ENCODE measurements at regions not wholly inside any gene's neighbourhood (a gene's known extent, or its start where the extent isn't known, plus 50 kb on each side); places are given as distances from the start of the nearest gene placed in this dataset.

DNA sequence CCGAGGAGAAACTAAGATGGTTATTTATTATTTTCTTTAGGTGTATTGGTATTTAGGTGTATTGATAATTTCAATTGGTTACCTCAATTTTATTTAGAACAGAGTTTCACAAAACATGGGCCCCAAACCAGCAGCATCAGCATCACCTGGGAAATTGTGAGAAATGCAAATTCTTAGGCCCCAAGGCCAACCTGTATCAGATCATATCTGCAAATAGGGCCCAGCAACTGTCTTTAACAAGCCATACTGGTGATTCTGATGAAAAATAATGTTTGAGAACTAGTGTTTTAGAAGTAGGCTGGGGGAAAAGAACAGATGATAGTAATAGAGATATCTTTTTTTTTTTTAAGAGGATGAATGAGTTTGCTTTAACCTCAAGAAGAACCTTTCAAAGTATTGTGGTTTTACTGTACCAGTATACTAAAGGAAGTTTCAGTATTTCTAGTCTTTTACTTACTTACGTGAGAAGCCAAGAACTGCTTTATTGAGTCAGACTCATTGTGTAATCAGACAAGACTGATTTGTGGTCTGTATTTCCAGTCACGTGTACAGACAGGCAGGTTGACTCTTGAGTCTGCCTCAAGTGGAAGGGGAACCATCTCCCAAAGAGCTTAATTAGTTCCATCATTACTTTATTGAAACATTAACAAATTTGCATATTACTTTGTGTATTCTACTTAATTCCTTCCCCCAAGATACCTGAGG is 60.4 kb upstream of the GAREM1 start:
- Histone ChIP-seq H3K4me3 (no peak overlapping the region), H3K36me3 (replicated peaks in 1 of 2) (no peaks in the 10 kb centered on the region), H3K27ac (no peak overlapping the region), H3K9me3 (replicated peaks in 1 of 3) (no peaks in the 10 kb centered on the region), H3K27me3 (no peaks in the 10 kb centered on the region), H3K4me1 (replicated peaks in 1 of 2) (no peaks in the 10 kb centered on the region)
- intact Hi-C loops (cut with DNase I) = no loop called here
- peak in 1 of 7 donors; percentile 14 for DNase-seq
- no peak for TF ChIP-seq POLR2A (IDR thresholded peaks at IDR 0.05)
- TF ChIP-seq, protein P1, sequence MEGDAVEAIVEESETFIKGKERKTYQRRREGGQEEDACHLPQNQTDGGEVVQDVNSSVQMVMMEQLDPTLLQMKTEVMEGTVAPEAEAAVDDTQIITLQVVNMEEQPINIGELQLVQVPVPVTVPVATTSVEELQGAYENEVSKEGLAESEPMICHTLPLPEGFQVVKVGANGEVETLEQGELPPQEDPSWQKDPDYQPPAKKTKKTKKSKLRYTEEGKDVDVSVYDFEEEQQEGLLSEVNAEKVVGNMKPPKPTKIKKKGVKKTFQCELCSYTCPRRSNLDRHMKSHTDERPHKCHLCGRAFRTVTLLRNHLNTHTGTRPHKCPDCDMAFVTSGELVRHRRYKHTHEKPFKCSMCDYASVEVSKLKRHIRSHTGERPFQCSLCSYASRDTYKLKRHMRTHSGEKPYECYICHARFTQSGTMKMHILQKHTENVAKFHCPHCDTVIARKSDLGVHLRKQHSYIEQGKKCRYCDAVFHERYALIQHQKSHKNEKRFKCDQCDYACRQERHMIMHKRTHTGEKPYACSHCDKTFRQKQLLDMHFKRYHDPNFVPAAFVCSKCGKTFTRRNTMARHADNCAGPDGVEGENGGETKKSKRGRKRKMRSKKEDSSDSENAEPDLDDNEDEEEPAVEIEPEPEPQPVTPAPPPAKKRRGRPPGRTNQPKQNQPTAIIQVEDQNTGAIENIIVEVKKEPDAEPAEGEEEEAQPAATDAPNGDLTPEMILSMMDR (IDR thresholded peaks at IDR 0.05) = no peak
- WGBS, 4 donors = 35 to 45% (median 38%) methylated on average over 3 of the region's 3 CpGs

DNA sequence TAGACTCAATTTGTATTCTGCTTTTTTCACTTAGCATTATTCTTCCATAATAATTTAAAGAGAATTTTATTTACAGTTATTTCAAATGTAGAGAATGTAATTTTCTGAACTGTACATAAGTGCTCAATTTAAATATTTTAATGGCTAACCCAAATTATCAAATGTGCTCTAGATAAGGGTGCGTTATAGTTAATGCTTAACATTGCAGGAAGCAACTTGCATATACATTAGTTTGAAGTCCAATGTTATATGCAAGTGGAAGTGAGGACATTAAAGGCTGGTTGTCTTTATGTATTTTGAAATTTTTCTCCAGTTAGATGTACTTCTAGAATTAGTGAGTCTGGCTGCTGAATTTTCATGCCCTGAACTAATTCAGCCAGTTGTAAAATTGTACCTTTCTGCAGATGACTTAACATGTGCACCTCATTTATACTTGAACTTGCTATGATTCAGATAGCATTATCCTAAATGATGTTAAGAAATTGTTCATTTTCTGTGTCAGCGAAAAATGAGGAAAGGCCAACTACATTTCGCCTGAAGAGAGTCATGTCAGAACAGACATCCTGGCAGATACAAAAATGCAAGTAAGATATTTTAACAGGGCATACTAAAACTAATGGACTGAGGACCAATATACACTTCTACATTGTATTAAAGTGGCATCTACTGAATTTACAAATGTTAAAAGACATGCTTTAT is 59.2 kb upstream of the GAREM1 start:
- H3K27ac ChIP-seq = no peak overlapping the region
- H3K4me3 ChIP-seq = no peak overlapping the region
- H3K27me3 ChIP-seq = no peaks in the 10 kb centered on the region
- WGBS, 4 donors = 90 to 96% (median 93%) methylated on average over 3 of the region's 3 CpGs
- no peaks in the 10 kb centered on the region for H3K36me3 ChIP-seq (replicated peaks in 1 of 2)
- intact Hi-C loops (cut with DNase I) = no loop called here
- no peaks in the 10 kb centered on the region for H3K9me3 ChIP-seq (replicated peaks in 1 of 3)
- TF ChIP-seq, protein P1 (IDR thresholded peaks at IDR 0.05) = no peak
- no peak for TF ChIP-seq POLR2A (IDR thresholded peaks at IDR 0.05)
- no peaks in the 10 kb centered on the region for H3K4me1 ChIP-seq (replicated peaks in 1 of 2)
- DNase-seq = no peak

DNA sequence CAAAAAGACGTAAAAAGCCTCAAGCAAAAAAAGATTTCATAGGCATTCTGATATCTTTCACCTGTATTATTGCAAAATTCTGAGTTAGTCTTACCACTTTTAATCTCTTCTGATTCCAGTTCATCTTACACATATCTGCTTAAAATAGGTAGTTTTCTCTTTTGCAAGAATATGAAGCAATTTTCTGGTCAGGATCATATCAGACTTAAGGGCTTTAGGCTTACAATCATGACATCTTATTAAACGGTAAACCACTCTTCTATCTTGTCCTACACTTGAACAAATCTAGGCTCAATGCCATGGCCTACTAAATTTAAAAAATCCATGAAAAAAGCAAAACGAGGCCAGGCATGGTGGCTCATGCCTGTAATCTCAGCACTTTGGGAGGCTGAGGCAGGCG is 50.1 kb upstream of the GAREM1 start:
- Histone ChIP-seq H3K27me3 (no peaks in the 10 kb centered on the region), H3K9me3 (replicated peaks in 1 of 3) (no peaks in the 10 kb centered on the region), H3K36me3 (replicated peaks in 1 of 2) (no peaks in the 10 kb centered on the region), H3K4me1 (replicated peaks in 1 of 2) (no peaks in the 10 kb centered on the region), H3K4me3 (no peak overlapping the region), H3K27ac (no peak overlapping the region)
- intact Hi-C loops (cut with DNase I) = no loop called here
- WGBS, 4 donors = 66 to 83% (median 77%) methylated on average over 4 of the region's 4 CpGs
- DNase-seq = no peak
- TF ChIP-seq, protein P1 (IDR thresholded peaks at IDR 0.05) = no peak
- no peak for TF ChIP-seq POLR2A (IDR thresholded peaks at IDR 0.05)

All from adrenal gland (tissue), 9 donors.